ENCODE measurements at regions not wholly inside any gene's neighbourhood (a gene's known extent, or its start where the extent isn't known, plus 50 kb on each side); places are given as distances from the start of the nearest gene placed in this dataset.

- no peak overlapping the region for H3K4me3 ChIP-seq (ENCODE audit: low read length)
- H3K4me1 ChIP-seq (ENCODE audit: insufficient read depth, low read length), result no peaks in the 10 kb centered on the region
- H3K27me3 ChIP-seq (ENCODE audit: control insufficient read depth in 1 of 2, insufficient read depth in 2 of 2, low read length in 2 of 2), result no peaks in the 10 kb centered on the region
- Mint-ChIP-seq H3K4me3 (no peak overlapping the region), H3K27me3 (no peaks in the 10 kb centered on the region), H3K27ac (no peak overlapping the region), H3K36me3 (ENCODE audit: low read depth) (no peaks in the 10 kb centered on the region), H3K4me1 (ENCODE audit: low read depth) (no peaks in the 10 kb centered on the region), H3K9me3 (no peaks in the 10 kb centered on the region)
- ATAC-seq (ENCODE audit: poor library complexity) (no peak), DNase-seq (no peak)
- H3K36me3 ChIP-seq (ENCODE audit: insufficient read depth, low read length), result no peaks in the 10 kb centered on the region
- H3K9me3 ChIP-seq (ENCODE audit: control insufficient read depth in 1 of 2, insufficient read depth in 1 of 2, low read length in 2 of 2), result peaks cover 0 to 4% of the 10 kb centered on the region in 2 experiments
- ChIA-PET CTCF (no interaction called here), POLR2A (no interaction called here)
- no peak overlapping the region for H3K27ac ChIP-seq (ENCODE audit: low read depth in 1 of 2, low read length in 2 of 2)
- intact Hi-C loops (cut with DNase I, micrococcal nuclease), result no loop called here
- no peak for TF ChIP-seq CTCF (IDR thresholded peaks at IDR 0.05)
These were observed 178.6 kb downstream of the MYCN start for GRCh38 chr2:16118611-16119590.

GRCh38 chr2:16117791-16118610 lies 177.7 kb downstream of the MYCN start:
- Histone ChIP-seq H3K27me3 (ENCODE audit: control insufficient read depth in 1 of 2, insufficient read depth in 2 of 2, low read length in 2 of 2) (no peaks in the 10 kb centered on the region), H3K9me3 (ENCODE audit: control insufficient read depth in 1 of 2, insufficient read depth in 1 of 2, low read length in 2 of 2) (peaks cover 0 to 4% of the 10 kb centered on the region in 2 experiments), H3K27ac (ENCODE audit: low read depth in 1 of 2, low read length in 2 of 2) (no peak overlapping the region), H3K4me3 (ENCODE audit: low read length) (no peak overlapping the region), H3K4me1 (ENCODE audit: insufficient read depth, low read length) (no peaks in the 10 kb centered on the region), H3K36me3 (ENCODE audit: insufficient read depth, low read length) (no peaks in the 10 kb centered on the region)
- Mint-ChIP-seq H3K36me3 (ENCODE audit: low read depth) (no peaks in the 10 kb centered on the region), H3K27me3 (no peaks in the 10 kb centered on the region), H3K27ac (no peak overlapping the region), H3K4me1 (ENCODE audit: low read depth) (no peaks in the 10 kb centered on the region), H3K4me3 (no peak overlapping the region), H3K9me3 (no peaks in the 10 kb centered on the region)
- intact Hi-C loops (cut with DNase I, micrococcal nuclease), result no loop called here
- ATAC-seq (ENCODE audit: poor library complexity) (no peak), DNase-seq (no peak)
- POLR2A ChIA-PET, result no interaction called here
- CTCF ChIA-PET, result no interaction called here
- no peak for TF ChIP-seq CTCF (IDR thresholded peaks at IDR 0.05)

GRCh38 chr2:16117021-16117700 lies 176.8 kb downstream of the MYCN start:
- H3K27ac Mint-ChIP-seq, result no peak overlapping the region
- H3K9me3 Mint-ChIP-seq, result no peaks in the 10 kb centered on the region
- H3K4me3 ChIP-seq (ENCODE audit: low read length), result no peak overlapping the region
- H3K4me3 Mint-ChIP-seq, result no peak overlapping the region
- H3K27me3 ChIP-seq (ENCODE audit: control insufficient read depth in 1 of 2, insufficient read depth in 2 of 2, low read length in 2 of 2), result no peaks in the 10 kb centered on the region
- H3K4me1 Mint-ChIP-seq (ENCODE audit: low read depth), result no peaks in the 10 kb centered on the region
- H3K4me1 ChIP-seq (ENCODE audit: insufficient read depth, low read length), result no peaks in the 10 kb centered on the region
- CTCF ChIA-PET, result no interaction called here
- H3K9me3 ChIP-seq (ENCODE audit: control insufficient read depth in 1 of 2, insufficient read depth in 1 of 2, low read length in 2 of 2), result peaks cover 0 to 4% of the 10 kb centered on the region in 2 experiments
- H3K36me3 ChIP-seq (ENCODE audit: insufficient read depth, low read length), result no peaks in the 10 kb centered on the region
- H3K27ac ChIP-seq (ENCODE audit: low read depth in 1 of 2, low read length in 2 of 2), result no peak overlapping the region
- POLR2A ChIA-PET, result no interaction called here
- intact Hi-C loops (cut with DNase I, micrococcal nuclease), result no loop called here
- ATAC-seq (ENCODE audit: poor library complexity), result no peak
- no peaks in the 10 kb centered on the region for H3K27me3 Mint-ChIP-seq
- no peaks in the 10 kb centered on the region for H3K36me3 Mint-ChIP-seq (ENCODE audit: low read depth)
- no peak for DNase-seq
- TF ChIP-seq CTCF (IDR thresholded peaks at IDR 0.05), result no peak
